PC-9 (cell line): ENCODE measurements at regions not wholly inside any gene's neighbourhood (a gene's known extent, or its start where the extent isn't known, plus 50 kb on each side); places are given as distances from the start of the nearest gene placed in this dataset.

Experiments used
- CTCF ChIP-seq: fragments of 200-600 bp; sonication (generic); conservative IDR thresholded peaks from 2 replicates; pipeline ENCODE4 v1.6.1; 2017; ENCODE audit warnings: mixed run types, antibody characterized with exemption, mild to moderate bottlenecking, moderate library complexity
- EZH2 ChIP-seq: fragments of 200-600 bp; sonication (generic); IDR thresholded peaks from 2 replicates; pipeline ENCODE4 v1.8.0; 2017; ENCODE audit warnings: antibody characterized with exemption, low read depth

GRCh38 chr3:65230261-65231139 is 542.7 kb upstream of the ADAMTS9 start:
- TF ChIP-seq CTCF = no peak
- no peak for TF ChIP-seq EZH2
